Midbrain (tissue), 1 donor: ENCODE measurements at regions not wholly inside any gene's neighbourhood (a gene's known extent, or its start where the extent isn't known, plus 50 kb on each side); places are given as distances from the start of the nearest gene placed in this dataset.
"Not testable (repeated sequence)": the region's sequence is repeated elsewhere in the genome, so short reads cannot be mapped to it uniquely, and the experiment has no call there.

Experiments
- DNase-seq: peaks from one replicate; lab custom pipeline; 2025; lab: John Stamatoyannopoulos, UW

- DNase-seq: not testable (repeated sequence)
These were observed 181.4 kb downstream of the TEX29 start for GRCh38 chr13:111501596-111502535.

DNA sequence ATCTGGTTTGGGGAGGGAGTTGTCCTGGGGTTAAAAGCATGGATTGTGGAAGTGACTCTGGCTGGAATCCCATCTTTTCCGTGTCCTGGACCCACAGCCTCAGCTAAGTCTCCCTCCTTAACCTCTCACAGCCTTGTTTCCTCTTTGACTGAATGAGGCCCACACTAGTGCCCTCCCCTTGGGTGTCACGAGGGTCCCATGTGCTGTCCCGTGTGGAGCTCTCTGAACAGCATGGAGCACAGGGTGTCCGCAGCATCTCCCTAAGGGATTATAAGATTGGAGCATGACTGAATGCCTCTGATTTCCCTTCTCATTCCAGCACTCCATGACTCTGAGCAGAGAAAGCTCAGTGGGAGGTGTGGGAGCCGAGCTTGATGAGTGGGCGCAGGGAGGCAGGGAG lies 182.5 kb downstream of the TEX29 start:
- DNase-seq: no peak

- no peak for DNase-seq
These were observed 182.9 kb downstream of the TEX29 start for GRCh38 chr13:111503376-111503775.

DNA sequence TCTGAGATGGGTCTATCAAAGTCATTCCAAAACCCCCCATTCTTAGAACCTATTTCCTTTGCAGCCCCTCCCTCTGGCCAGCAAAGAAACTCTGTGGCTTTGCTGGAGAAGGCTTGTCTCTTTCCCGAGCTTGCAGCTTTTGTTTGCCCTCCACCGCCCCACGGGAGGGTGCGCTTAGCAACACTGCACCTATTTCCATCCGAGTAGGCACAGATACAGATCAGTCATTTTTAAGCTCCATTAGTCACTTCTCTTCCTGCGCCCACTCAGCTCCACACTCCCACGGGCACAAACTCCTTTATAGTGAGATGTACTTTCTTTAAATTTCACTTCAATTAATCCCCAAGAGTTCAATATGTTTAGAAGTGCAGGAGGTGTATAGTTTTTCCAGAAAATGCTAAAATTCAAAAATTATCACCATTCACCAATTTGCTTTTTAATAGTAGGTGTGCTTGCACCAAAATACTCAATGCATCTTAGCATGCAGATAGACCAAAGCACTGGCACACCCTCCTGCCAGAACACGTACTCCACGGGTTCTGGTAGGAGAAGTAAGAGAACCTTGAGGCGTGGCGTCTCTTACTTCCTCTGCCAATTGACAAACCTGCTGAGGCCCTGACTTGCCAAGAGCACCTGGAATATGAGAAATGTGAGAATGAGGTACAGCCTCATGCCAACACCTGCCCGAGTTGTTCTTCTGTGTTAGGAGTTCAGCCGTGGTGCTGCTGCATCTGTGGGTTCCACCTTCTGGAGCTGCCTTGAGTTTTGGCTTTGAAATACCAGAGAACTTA lies 183.7 kb downstream of the TEX29 start:
- no peak for DNase-seq

DNA sequence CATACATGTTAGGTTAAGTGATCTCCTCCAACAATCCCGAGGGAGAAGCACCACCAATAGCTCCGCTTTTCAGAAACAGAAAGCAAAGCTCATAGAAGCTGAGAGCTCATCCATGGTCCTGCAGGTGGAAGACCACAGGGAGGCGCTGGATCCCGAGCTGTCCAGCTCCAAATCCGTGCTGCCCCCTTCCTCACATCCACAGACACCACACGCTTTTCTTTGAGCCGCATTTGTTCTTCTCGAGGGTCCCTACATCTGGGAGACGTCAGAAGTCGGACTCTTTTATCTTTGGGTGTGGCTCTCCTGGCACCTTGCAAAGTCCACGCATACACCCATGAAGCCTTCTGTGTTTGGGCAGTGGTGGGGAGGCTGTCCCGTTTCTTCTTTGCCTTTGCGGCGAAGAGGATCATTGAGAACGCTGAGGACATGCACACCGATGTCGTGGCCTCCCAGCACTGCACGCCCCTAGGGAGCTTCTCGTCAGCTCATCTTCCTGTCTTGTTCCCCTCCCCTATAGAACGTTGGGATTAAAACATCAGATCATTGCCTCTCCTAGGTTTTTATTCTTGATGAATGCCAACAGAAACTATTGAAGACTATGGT lies 184.8 kb downstream of the TEX29 start:
- DNase-seq: no peak

GRCh38 chr13:111506125-111506524 lies 185.7 kb downstream of the TEX29 start:
- no peak for DNase-seq

- no peak for DNase-seq
These were observed 186.2 kb downstream of the TEX29 start for GRCh38 chr13:111506621-111507020.

DNA sequence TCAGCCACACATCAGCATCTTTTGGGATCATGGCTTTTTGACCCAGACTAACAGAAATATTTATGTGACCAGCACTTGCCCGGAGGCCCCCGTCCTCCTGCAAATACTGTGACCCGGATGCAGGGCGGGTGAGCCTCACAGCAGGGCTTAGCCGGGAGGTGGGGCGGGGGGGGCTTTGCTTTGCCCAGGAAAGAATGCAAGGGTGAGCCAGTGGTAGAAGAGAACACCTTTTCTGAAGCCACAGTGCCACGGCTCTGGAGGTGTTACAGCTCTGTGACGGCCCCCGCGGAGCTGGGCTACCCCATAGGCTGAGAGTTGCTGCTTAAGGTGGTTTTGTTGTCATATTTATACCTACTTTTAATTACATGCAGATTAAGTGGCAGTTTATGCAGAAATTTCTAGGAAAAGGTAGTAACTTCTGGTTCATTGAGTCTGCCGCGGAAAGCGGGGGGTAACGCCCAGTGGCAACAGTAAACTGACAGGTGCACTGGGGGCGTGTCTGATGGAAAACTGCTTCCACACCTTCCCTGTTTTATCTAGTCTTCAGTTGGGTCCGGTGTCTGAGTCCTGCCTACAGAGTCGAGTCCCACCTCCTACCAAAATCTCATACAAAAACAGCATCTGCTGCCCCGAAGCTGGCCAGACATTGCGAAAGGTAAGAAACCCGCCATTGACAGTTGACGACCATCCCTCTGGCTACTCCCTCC lies 187.9 kb downstream of the TEX29 start:
- DNase-seq: no peak

DNA sequence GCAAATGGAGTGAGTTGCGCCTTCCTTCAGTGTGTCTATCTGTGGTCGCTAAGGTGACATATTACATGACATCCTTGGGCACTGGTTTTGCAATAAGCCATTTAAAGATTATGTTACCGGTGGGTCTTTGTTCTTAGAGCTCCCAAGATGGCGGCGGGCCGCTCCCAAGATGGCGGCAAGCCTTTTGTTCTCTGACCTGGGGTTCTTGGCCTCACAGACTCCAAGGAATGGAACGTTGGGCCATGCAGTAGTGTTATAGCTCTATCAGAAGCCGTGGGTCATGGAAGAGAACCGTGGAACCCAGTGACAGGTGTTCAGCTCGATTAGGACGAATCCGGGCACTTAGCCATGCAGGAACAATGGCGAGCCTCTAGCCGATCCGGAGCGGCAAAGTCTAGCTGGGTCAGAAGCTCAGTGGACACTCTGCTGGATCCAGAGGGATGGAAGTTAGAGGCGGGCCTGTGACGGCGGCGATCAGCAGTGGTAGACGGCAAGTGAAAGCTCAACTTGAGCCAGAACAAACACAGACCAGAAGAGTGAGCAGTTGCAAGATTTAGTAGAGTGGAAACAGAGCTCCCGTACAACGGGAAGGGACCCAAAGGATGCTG lies 188.6 kb downstream of the TEX29 start:
- DNase-seq: no peak

- no peak for DNase-seq
These were observed 190.2 kb downstream of the TEX29 start for GRCh38 chr13:111510502-111511218.

DNA sequence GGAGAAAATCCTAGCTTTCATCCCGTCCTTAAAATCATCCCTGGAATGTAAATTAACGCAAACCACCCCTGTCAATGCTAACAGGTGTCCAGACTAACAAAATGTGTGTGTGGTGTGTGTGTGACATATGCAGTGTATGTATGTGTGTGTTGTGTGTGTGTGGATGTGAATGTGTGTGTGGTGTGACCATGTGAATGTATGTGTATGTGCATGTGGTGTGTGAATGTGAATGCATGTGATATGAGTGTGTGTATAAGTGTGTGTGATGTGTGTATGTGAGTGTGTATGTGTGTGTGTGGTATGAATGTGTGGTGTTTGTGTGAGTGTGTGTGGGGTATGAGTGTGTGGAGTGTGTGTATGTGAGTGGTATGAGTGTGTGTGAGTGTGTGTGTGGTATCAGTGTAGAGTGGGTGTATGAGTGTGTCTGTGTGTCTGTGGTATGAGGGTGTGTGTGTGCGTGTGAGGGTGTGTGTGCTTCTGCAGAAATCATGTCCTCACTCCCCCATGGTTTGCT lies 190.8 kb downstream of the TEX29 start:
- DNase-seq: no peak

GRCh38 chr13:111511805-111512504 lies 191.5 kb downstream of the TEX29 start:
- DNase-seq: no peak

DNA sequence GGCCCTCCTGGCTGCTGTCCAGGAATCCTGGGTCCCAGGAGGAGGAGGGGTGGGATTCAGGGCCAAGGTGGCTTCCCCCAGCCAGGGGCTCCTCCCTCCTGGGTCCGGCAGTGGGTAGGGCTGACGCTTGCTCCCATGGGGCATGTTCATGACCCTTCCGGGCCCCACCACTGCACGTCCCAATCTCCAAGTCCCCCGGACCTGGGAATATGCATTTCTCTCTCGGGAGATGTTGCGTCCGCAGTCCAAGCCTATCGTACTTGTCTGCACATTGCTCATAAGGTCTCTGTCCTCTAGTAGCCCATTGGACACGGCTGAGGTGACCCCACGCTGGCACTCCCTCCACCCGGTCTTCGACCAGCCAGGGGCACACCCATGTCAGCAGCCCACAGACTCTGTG lies 192.3 kb downstream of the TEX29 start:
- no peak for DNase-seq

- DNase-seq: no peak
These were observed 193.5 kb downstream of the TEX29 start for GRCh38 chr13:111513766-111514609.

- no peak for DNase-seq
These were observed 194.3 kb downstream of the TEX29 start for GRCh38 chr13:111514610-111515306.

DNA sequence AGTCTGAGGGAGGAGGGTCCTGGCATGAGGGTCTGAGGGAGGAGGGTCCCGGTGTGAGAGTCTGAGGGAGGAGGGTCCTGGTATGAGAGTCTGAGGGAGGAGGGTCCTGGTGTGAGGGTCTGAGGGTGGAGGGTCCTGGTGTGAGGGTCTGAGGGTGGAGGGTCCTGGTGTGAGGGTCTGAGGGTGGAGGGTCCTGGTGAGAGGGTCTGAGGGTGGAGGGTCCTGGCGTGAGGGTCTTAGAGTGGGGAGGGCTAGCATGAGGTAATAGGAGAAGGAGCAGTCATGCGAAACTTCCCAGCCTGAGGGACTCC lies 194.8 kb downstream of the TEX29 start:
- no peak for DNase-seq

DNA sequence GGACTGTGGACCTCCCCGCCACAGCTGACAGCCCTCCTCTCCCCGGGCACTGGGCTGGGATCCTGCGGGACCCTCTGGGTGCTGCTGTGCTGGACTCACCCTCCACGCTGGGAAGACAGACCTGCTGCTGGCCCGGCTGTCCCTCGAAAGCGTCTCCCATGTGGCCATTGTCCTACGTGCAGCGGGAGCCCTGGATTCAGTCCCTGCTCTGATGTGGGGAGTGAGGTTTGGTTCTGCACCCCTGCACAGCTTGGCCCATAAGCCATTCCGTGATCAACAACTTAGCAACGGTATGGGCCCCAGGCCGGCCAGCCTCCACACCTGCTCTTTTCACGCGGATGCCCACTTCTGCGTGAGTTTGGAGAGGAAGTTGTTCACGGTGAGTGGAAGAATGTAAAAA lies 195.2 kb downstream of the TEX29 start:
- no peak for DNase-seq
